GM10266 (cell line): ENCODE measurements at regions not wholly inside any gene's neighbourhood (a gene's known extent, or its start where the extent isn't known, plus 50 kb on each side); places are given as distances from the start of the nearest gene placed in this dataset.

Source experiments
- DNase-seq: peaks from one replicate; pipeline ENCODE4 v3.0.0; 2012; ENCODE audit errors: extremely low spot score
- TF ChIP-seq, protein P1 (sequence below): IDR thresholded peaks from 2 replicates; pipeline ENCODE4 v1.5.1; 2012; ENCODE audit warnings: mild to moderate bottlenecking, low read depth; ENCODE audit not compliant: control insufficient read depth, insufficient read depth; ENCODE audit errors: missing control alignments

DNA sequence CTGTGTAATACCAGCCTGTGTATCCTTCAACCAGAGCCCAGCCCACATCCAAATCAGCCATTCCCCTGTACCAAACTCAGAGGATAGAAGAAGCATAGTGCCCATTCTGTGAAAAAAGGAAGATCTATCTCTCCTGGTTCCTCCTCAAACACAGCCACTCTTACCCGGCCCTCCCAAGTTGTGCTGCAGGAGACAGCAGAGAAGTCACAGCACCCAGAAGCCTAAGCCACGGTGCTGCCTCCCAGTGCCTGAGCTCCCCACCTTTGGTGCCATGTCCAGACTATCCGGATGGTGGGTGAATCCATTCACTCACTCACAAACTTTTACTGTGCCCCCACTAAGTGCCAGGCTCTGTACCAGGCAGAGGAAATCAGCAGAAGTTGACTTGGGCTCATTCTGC is 166.0 kb upstream of the ZMIZ1 start:
- TF ChIP-seq, protein P1, sequence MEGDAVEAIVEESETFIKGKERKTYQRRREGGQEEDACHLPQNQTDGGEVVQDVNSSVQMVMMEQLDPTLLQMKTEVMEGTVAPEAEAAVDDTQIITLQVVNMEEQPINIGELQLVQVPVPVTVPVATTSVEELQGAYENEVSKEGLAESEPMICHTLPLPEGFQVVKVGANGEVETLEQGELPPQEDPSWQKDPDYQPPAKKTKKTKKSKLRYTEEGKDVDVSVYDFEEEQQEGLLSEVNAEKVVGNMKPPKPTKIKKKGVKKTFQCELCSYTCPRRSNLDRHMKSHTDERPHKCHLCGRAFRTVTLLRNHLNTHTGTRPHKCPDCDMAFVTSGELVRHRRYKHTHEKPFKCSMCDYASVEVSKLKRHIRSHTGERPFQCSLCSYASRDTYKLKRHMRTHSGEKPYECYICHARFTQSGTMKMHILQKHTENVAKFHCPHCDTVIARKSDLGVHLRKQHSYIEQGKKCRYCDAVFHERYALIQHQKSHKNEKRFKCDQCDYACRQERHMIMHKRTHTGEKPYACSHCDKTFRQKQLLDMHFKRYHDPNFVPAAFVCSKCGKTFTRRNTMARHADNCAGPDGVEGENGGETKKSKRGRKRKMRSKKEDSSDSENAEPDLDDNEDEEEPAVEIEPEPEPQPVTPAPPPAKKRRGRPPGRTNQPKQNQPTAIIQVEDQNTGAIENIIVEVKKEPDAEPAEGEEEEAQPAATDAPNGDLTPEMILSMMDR: no peak
- DNase-seq: no peak

DNA sequence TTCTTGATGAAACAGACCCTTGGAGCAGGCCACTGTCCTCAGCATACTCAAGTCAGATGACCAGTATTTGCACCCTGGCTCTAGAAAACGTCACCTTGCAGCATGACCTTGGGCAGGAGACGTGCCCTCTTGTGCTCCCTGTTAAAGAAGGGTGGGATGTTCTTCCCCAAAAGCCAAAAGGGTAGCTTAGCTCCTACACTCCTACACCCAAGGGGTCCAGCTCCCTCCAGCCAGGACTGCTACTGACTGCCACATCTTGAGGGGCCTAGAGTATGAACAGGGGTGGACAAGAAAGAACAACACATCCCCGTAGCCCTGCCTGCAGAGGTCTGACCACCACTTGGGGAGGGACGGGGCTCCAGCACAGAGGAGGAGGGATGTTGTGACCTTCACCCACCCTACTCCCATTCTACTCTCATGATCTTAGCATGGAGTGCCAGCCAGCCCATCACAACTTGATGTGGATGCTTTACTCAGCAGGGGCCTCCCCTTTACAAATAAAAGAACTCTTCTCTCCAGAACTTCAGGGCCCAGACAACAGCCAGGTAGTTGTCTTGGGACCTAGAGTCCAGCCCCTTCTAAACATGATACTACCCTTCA is 165.3 kb upstream of the ZMIZ1 start:
- DNase-seq: no peak
- TF ChIP-seq, protein P1: no peak

DNA sequence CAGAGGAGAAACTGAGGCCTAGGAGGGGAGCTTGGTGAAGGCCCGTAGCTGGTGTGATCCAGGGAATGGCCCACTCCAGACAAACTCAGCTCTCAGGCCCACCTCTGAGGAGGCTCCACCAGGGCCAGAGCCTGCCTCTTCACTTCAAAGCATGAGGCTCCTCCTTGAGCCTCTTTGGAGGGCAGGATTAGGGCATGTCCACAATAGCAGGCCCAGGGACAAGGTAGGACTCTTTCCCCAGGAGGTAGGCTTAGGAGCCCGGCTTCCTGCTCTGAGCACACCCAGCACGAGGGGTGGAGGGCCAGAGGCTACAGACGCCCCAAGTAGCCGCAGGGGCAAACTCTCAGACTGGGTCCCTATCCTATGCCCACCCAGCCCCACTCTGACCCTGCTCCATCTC is 164.6 kb upstream of the ZMIZ1 start:
- TF ChIP-seq, protein P1: no peak
- DNase-seq: no peak

DNA sequence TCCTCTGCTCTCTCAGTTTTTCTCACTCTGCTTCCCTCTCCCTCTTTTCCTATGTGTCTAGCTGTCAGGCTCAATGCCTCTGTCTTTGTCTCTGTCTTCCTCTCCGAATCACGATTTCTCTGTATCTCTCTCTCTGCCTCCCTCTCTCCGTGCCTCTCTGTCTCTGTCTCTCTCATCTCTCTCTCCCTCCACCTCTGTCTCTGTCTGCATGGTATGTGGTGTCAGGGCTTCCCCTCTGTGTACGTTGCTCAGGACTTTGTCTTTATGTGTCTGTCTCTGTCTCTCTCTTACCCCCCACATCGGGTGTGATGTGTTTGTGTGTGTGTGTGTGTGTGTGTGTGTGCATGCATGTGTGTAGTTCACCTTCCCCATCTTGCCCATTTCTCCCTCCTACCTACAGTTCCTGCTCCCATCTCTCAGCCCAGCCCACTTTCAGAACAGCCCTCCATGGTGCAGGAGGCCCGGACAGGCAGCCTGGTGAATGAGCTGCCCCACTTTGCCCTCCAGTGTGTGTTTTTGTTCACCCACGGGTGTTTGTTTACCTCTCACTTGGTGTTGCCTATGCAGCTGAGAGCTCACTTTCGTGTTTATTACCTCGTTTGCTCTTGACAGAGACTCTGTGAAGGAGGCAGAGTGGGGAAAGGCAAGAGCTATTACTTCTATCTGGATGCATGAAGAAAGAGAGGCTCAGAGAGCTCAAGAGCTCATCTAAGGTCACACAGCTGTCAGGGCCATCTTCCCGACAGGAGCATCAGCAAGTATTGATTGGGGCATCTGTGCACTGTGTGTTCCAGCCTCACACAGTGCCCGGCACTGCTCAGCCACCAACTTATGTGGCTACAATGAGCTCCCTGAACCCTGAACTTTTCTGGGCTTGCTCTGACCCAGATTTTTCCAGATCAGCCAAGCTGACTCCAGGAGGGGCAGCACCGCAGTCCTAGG is 163.5 kb upstream of the ZMIZ1 start:
- DNase-seq: no peak

DNA sequence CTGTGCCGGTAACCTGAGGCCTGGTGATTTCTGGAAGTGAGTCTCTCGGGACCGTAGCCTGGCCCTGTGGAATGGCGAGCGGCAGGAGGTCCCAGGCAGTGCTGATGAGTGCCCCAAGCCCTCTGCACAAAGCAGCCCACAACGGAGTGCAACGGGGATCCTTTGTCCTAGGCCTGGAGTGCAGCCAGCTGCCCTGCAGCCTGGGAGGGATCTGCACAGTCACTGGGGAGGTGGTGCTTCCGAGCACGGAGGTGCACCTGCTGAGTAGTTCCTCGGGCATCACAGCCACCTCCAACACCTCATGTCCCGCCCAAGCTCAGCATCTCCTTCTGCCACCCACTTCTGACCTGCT is 162.8 kb upstream of the ZMIZ1 start:
- TF ChIP-seq, protein P1: no peak
- DNase-seq: no peak

More for the DNA sequence above, 163.5 kb upstream of the ZMIZ1 start:
- TF ChIP-seq, protein P1: no peak

DNA sequence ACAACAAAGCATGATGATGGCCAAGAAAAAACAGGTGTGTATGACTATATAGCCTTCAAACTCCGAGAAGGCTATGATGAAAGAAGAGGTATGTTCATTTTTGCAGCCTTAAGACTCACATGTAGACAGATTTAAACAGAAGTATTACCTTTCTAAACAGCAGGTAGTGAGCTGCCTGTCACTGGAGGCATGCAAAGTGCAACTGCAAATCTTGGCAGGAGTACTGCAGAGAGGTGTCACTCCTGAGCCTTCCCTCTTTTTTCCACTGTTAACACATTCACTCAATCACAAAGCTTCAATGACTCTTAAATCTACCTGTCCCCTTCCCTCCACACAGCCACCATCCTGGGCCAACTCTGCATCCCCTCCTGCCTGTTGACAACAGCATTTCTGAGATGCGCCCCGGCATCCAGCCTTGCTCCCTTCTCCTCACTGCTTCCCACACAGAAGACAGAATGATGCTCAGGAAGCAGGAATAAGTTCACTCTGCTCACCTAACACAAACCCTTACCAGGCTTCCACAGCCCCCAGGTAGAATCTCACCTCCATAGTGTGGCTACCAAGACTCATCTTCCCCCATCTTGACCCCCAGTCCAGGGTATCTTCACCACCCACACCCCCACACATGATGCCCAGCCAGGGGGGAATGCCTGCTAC is 161.9 kb upstream of the ZMIZ1 start:
- DNase-seq: no peak
- TF ChIP-seq, protein P1: no peak

DNA sequence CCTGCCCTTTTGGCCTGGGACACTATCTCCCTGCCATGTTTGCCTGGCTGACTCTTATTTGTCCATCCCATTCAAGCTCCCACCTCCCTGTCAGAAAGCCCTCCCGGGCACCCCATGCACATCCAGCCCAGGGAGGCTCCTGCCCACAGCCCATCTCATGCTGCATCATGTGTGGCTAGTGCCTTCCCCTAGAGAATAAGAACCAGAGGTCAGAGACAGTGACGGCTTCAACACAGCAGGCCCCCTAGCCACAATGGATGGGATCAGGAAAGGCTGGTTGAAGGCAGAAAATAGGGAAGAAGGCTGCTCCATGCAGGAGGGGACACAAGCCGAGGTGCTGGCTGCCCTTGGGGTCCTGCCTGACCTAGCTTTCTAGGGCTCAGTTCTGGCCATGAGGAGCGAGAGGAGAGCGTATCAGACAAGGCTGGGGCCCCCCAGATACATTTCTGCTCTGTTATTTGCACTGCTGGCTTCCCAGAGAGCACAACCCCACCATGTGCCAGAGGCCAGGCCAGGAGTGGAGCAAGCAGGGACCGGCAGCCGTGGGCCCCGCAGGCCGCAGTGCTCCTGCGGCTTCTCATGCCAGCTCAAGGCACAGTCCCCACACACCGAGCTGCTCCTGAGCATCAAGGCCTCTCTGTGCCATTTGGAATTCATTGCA is 161.1 kb upstream of the ZMIZ1 start:
- no peak for DNase-seq
- TF ChIP-seq, protein P1: no peak
